ENCODE measurements at regions not wholly inside any gene's neighbourhood (a gene's known extent, or its start where the extent isn't known, plus 50 kb on each side); places are given as distances from the start of the nearest gene placed in this dataset.

GRCh38 chr7:145903658-145904057 is 212.9 kb upstream of the CNTNAP2 start:
- TF ChIP-seq EP300 (conservative IDR thresholded peaks at IDR 0.05; ENCODE audit: poor library complexity, severe bottlenecking) (no peak), CTCF (IDR thresholded peaks at IDR 0.05; ENCODE audit: poor library complexity, severe bottlenecking) (no peak), SMC3 (conservative IDR thresholded peaks at IDR 0.05; ENCODE audit: poor library complexity) (no peak)

Measured in neural cell (in vitro differentiated cells).